Calu3 (cell line): ENCODE measurements at regions not wholly inside any gene's neighbourhood (a gene's known extent, or its start where the extent isn't known, plus 50 kb on each side); places are given as distances from the start of the nearest gene placed in this dataset.

Experiments
- BruUV-seq: library from RNA; stranded (reverse); fragments of 400-500 nt; replicated peaks from 2 replicates; lab custom pipeline; 2021; lab: Mats Ljungman, UMichigan
- CTCF ChIA-PET: fragments of 300-600 bp; sonication (Branson Sonifier 250); formaldehyde crosslinking; loops from one replicate; lab custom pipeline; 2022; ENCODE audit warnings: antibody characterized with exemption; lab: Charles Lee
- DNase-seq: peaks from one replicate; pipeline ENCODE4 v3.0.0; 2022
- H3K27ac Mint-ChIP-seq: one replicate; pipeline ENCODE4 v1.8.0; 2022; ENCODE audit warnings: mixed read lengths; ENCODE audit not compliant: unreplicated experiment
- H3K27me3 Mint-ChIP-seq: one replicate; pipeline ENCODE4 v1.8.0; 2022; ENCODE audit warnings: mixed read lengths; ENCODE audit not compliant: unreplicated experiment
- H3K36me3 Mint-ChIP-seq: one replicate; pipeline ENCODE4 v1.8.0; 2022; ENCODE audit warnings: mild to moderate bottlenecking, moderate library complexity, mixed read lengths; ENCODE audit not compliant: insufficient read depth, unreplicated experiment
- H3K4me1 Mint-ChIP-seq: one replicate; pipeline ENCODE4 v1.8.0; 2022; ENCODE audit warnings: mild to moderate bottlenecking, low read depth, mixed read lengths; ENCODE audit not compliant: unreplicated experiment
- H3K4me3 Mint-ChIP-seq: one replicate; pipeline ENCODE4 v1.8.0; 2022; ENCODE audit warnings: mild to moderate bottlenecking, low read depth, moderate library complexity, mixed read lengths; ENCODE audit not compliant: unreplicated experiment
- H3K9me3 Mint-ChIP-seq: one replicate; pipeline ENCODE4 v1.8.0; 2022; ENCODE audit warnings: low read depth, mixed read lengths; ENCODE audit not compliant: unreplicated experiment
- CTCF ChIP-seq: fragments of 200-600 bp; IDR thresholded peaks from one replicate; pipeline ENCODE4 v1.8.0; 2022; ENCODE audit warnings: antibody characterized with exemption; ENCODE audit not compliant: unreplicated experiment
- intact Hi-C: fragments of 100-400 bp; cut with micrococcal nuclease; formaldehyde crosslinking; loops from one replicate; pipeline ENCODE4 v1.10.0; 2022; ENCODE audit not compliant: unreplicated experiment

DNA sequence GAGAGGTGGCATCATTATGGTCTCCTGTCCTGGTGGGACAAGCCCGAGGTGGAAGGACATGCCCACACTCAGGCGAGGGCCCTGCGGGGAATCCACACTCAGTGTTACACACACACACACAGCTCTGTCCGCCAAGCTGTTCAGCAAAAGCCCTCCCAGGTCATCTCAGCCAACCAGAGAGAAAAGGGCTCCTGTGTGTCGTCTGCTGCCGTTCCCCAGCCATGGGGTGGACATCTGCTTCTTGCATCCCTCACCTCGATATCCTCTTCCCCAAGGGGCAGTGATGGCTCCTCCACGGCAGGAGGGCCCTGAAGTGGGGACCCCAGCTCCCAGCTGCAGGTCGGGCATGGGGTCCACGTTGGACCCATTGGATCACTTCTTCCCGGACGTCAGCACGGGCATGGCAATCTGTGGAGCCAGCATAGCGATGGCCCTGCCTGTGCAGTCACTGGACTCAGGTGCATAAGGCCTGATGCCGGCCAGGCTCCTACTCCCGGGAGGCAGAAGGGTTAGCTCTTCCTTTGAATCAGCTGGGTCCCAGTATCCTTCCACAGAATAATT lies 290.1 kb downstream of the C16orf95 start:
- CTCF ChIA-PET = interaction anchor here (0.8 kb wide), 1 partner anchor 12 kb away, joined by 4 read pairs; no protein-coding TSS in a partner anchor
- TF ChIP-seq CTCF = no peak
- H3K36me3 Mint-ChIP-seq = no peaks in the 10 kb centered on the region
- H3K9me3 Mint-ChIP-seq = no peaks in the 10 kb centered on the region
- no peak overlapping the region for H3K27ac Mint-ChIP-seq
- BruUV-seq = no TSS peak
- H3K27me3 Mint-ChIP-seq = peaks cover 87% of the 10 kb centered on the region
- DNase-seq = no peak
- H3K4me3 Mint-ChIP-seq = no peak overlapping the region
- intact Hi-C loops = no loop called here
- H3K4me1 Mint-ChIP-seq = no peaks in the 10 kb centered on the region

DNA sequence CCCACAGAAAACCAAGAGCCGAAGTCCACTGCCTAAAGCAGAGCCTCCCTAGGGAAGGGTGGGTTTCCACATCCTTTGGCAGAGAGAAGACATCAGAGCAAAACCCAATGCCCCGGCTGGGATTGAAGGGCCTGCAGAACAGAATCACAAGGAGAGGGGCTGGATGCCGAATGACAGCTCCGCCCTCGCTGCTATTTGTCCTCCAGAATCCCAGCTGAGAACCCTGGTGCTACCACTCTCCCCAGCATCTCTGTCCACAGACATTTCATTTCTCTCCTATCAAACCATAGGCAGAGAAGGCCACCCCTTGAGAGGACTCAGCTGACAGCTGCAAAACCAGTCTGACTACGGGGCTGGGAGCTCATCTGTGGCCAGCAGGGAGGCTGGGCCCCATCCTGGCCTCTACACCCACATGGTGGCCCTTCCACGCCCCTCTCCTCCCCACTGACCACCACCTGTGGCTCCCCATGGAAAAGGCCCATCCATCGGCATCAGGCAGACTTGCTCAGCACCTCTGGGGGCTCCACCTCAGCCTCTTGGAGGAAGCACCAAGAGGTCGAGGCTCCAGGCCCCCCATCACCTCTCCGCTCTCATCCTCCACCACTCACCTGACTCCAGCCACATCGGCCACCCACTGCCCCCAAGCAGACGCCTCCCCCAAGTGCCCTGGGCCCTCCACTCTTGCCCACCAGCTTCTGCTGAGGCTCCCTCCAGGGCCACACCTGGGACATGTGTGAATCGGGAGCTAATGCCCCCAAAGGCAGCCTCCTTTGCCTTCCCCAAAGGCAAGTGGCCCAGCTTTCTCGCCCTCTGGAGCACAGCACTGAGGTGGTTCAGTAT lies 288.5 kb downstream of the C16orf95 start:
- H3K4me1 Mint-ChIP-seq = no peaks in the 10 kb centered on the region
- no peak overlapping the region for H3K27ac Mint-ChIP-seq
- no peak for DNase-seq
- CTCF ChIA-PET = interaction anchor here (1.1 kb wide), 1 partner anchor 12 kb away, joined by 4 read pairs; no protein-coding TSS in a partner anchor
- peaks cover 87% of the 10 kb centered on the region for H3K27me3 Mint-ChIP-seq
- no peaks in the 10 kb centered on the region for H3K9me3 Mint-ChIP-seq
- H3K36me3 Mint-ChIP-seq = no peaks in the 10 kb centered on the region
- intact Hi-C loops = no loop called here
- no TSS peak for BruUV-seq
- no peak overlapping the region for H3K4me3 Mint-ChIP-seq
- no peak for TF ChIP-seq CTCF

DNA sequence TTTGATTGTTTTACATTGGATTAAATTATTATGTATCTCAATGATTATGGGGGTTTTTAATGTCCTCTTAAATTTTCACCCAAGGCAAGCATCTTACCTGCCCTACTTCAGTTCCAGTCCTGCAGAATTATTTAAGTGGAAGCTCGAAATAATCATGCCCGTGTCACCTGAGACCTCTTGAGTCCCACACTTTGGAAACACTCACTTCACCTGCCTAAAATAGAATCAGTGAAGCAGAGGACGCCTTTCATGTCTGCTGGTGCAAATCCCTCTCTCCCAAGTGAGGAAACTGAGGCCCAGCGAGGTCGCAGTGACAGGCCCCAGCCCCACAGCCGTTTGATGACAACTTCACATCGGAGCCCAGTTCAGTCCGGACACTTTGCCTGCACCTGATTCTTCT lies 284.6 kb downstream of the C16orf95 start:
- no peak overlapping the region for H3K27ac Mint-ChIP-seq
- intact Hi-C loops = no loop called here
- no peak for TF ChIP-seq CTCF
- CTCF ChIA-PET = no interaction called here
- H3K27me3 Mint-ChIP-seq = peaks cover 100% of the 10 kb centered on the region
- H3K4me3 Mint-ChIP-seq = no peak overlapping the region
- no TSS peak for BruUV-seq
- no peaks in the 10 kb centered on the region for H3K9me3 Mint-ChIP-seq
- no peak for DNase-seq
- no peaks in the 10 kb centered on the region for H3K4me1 Mint-ChIP-seq
- H3K36me3 Mint-ChIP-seq = no peaks in the 10 kb centered on the region

GRCh38 chr16:87033021-87033471 lies 284.1 kb downstream of the C16orf95 start:
- peaks cover 100% of the 10 kb centered on the region for H3K27me3 Mint-ChIP-seq
- no peak overlapping the region for H3K4me3 Mint-ChIP-seq
- intact Hi-C loops = no loop called here
- BruUV-seq = no TSS peak
- CTCF ChIA-PET = no interaction called here
- DNase-seq = no peak
- no peaks in the 10 kb centered on the region for H3K4me1 Mint-ChIP-seq
- no peak for TF ChIP-seq CTCF
- H3K36me3 Mint-ChIP-seq = no peaks in the 10 kb centered on the region
- H3K27ac Mint-ChIP-seq = no peak overlapping the region
- no peaks in the 10 kb centered on the region for H3K9me3 Mint-ChIP-seq
